ENCODE measurements at regions not wholly inside any gene's neighbourhood (a gene's known extent, or its start where the extent isn't known, plus 50 kb on each side); places are given as distances from the start of the nearest gene placed in this dataset.

GRCh38 chr6:145567684-145568252 is 167.6 kb downstream of the EPM2A start:
- TF ChIP-seq ZNF274 (IDR thresholded peaks at IDR 0.05; ENCODE audit: low read depth, low read length) (no peak), SUZ12 (IDR thresholded peaks at IDR 0.05; ENCODE audit: extremely low read depth, insufficient read depth, insufficient read length) (no peak)

All from NT2/D1 (cell line).